Vagina (tissue), 2 donors: ENCODE measurements at regions not wholly inside any gene's neighbourhood (a gene's known extent, or its start where the extent isn't known, plus 50 kb on each side); places are given as distances from the start of the nearest gene placed in this dataset.

Experiments used
- CTCF ChIP-seq, 3 experiments: fragments of 450-650 bp in 2 of 3; fragments of 200-600 bp in 1 of 3; sonication (generic) in 1 of 3; IDR thresholded peaks; one replicate each; pipeline ENCODE4 v1.5.1; 2017 to 2019; ENCODE audit warnings: antibody characterized with exemption in 3 of 3, mild to moderate bottlenecking in 2 of 3, moderate library complexity in 2 of 3
- POLR2A ChIP-seq, 2 donors: fragments of 450-650 bp; IDR thresholded peaks; one replicate each; pipeline ENCODE4 v1.6.1; 2017; ENCODE audit warnings: antibody characterized with exemption in 2 of 2, mild to moderate bottlenecking in 2 of 2, moderate library complexity in 2 of 2
- POLR2AphosphoS5 ChIP-seq, 2 donors: sonication (generic); formaldehyde crosslinking; IDR thresholded peaks; one replicate each; pipeline ENCODE4 v1.9.0; 2017; ENCODE audit warnings: antibody characterized with exemption in 2 of 2, mild to moderate bottlenecking in 2 of 2, low read depth in 1 of 2; ENCODE audit not compliant: insufficient read depth in 1 of 2

- TF ChIP-seq CTCF (IDR thresholded peaks at IDR 0.05) (no peak), POLR2AphosphoS5 (IDR thresholded peaks at IDR 0.05; ENCODE audit: insufficient read depth in 1 of 2, low read depth in 1 of 2) (no peak), POLR2A (IDR thresholded peaks at IDR 0.05) (no peak)
Observed at GRCh38 chr2:82256288-82256687, 1951.7 kb upstream of the LRRTM1 start.
